GM19025 (cell line): ENCODE measurements at regions not wholly inside any gene's neighbourhood (a gene's known extent, or its start where the extent isn't known, plus 50 kb on each side); places are given as distances from the start of the nearest gene placed in this dataset.

Experiments
- ATAC-seq: cut with Tn5 transposase; IDR thresholded peaks from one replicate; pipeline ENCODE4 v1.9.1; 2021; ENCODE audit warnings: mild to moderate bottlenecking, low read depth, moderate library complexity; ENCODE audit not compliant: unreplicated experiment

- no peak for ATAC-seq
Observed at GRCh38 chr15:36359286-36359685, 220.1 kb upstream of the CDIN1 start.

GRCh38 chr15:36361351-36361870, 218.0 kb upstream of the CDIN1 start:
- ATAC-seq = no peak

- ATAC-seq = no peak
Observed at GRCh38 chr15:36362509-36362915, 216.9 kb upstream of the CDIN1 start.

- ATAC-seq = no peak
Observed at GRCh38 chr15:36363335-36363734, 216.1 kb upstream of the CDIN1 start.

GRCh38 chr15:36364377-36364776, 215.0 kb upstream of the CDIN1 start:
- ATAC-seq = no peak

GRCh38 chr15:36365963-36366362, 213.5 kb upstream of the CDIN1 start:
- ATAC-seq = no peak

- no peak for ATAC-seq
Observed at GRCh38 chr15:36370051-36370730, 209.2 kb upstream of the CDIN1 start.

GRCh38 chr15:36370731-36371112, 208.7 kb upstream of the CDIN1 start:
- ATAC-seq = no peak

GRCh38 chr15:36371509-36371908, 207.9 kb upstream of the CDIN1 start:
- no peak for ATAC-seq

- ATAC-seq = no peak
Observed at GRCh38 chr15:36372968-36373367, 206.5 kb upstream of the CDIN1 start.

GRCh38 chr15:36373550-36373949, 205.9 kb upstream of the CDIN1 start:
- no peak for ATAC-seq

- ATAC-seq = no peak
Observed at GRCh38 chr15:36389107-36389506, 190.3 kb upstream of the CDIN1 start.

GRCh38 chr15:36390491-36390890, 188.9 kb upstream of the CDIN1 start:
- no peak for ATAC-seq

GRCh38 chr15:36392676-36393266, 186.7 kb upstream of the CDIN1 start:
- no peak for ATAC-seq

- ATAC-seq = no peak
Observed at GRCh38 chr15:36398212-36398611, 181.2 kb upstream of the CDIN1 start.

- ATAC-seq = no peak
Observed at GRCh38 chr15:36399276-36399675, 180.2 kb upstream of the CDIN1 start.

- no peak for ATAC-seq
Observed at GRCh38 chr15:36400936-36401585, 178.4 kb upstream of the CDIN1 start.

- no peak for ATAC-seq
Observed at GRCh38 chr15:36401586-36401966, 177.8 kb upstream of the CDIN1 start.

- ATAC-seq = no peak
Observed at GRCh38 chr15:36403351-36403750, 176.1 kb upstream of the CDIN1 start.

GRCh38 chr15:36406366-36406765, 173.1 kb upstream of the CDIN1 start:
- no peak for ATAC-seq

GRCh38 chr15:36406911-36407310, 172.5 kb upstream of the CDIN1 start:
- no peak for ATAC-seq

GRCh38 chr15:36407647-36408046, 171.8 kb upstream of the CDIN1 start:
- no peak for ATAC-seq
